ENCODE measurements at regions not wholly inside any gene's neighbourhood (a gene's known extent, or its start where the extent isn't known, plus 50 kb on each side); places are given as distances from the start of the nearest gene placed in this dataset.

- POLR2A ChIA-PET (ENCODE audit: partially characterized antibody) = no interaction called here
- TF ChIP-seq BRCA1 (IDR thresholded peaks at IDR 0.05; ENCODE audit: low read depth, low read length) = no peak
- Histone ChIP-seq H3K79me2 (ENCODE audit: control insufficient read depth in 1 of 2, insufficient read depth in 2 of 2, low read length in 2 of 2) (no peaks in the 10 kb centered on the region), H3K9ac (replicated peaks in 1 of 4; ENCODE audit: extremely low read depth in 1 of 4, low read depth in 3 of 4, low read length in 3 of 4) (no peak overlapping the region), H3K23ac (ENCODE audit: insufficient read length) (no peak overlapping the region), H4K91ac (replicated peaks; ENCODE audit: insufficient read length, low read length) (no peak overlapping the region), H3K4ac (replicated peaks; ENCODE audit: insufficient read length, low read depth, low read length) (no peak overlapping the region), H3K27ac (ENCODE audit: low read depth, low read length) (no peak overlapping the region), H3K27me3 (replicated peaks in 1 of 4; ENCODE audit: control insufficient read depth in 3 of 4, extremely low read depth in 1 of 4, insufficient read depth in 3 of 4, low read length in 3 of 4) (no peaks in the 10 kb centered on the region), H3K9me3 (ENCODE audit: insufficient read depth in 2 of 2, low read depth in 1 of 2, low read length in 1 of 2) (peaks cover 0 to 5% of the 10 kb centered on the region in 2 experiments; a peak in 2 of 4 replicates), H2AFZ (ENCODE audit: low read length) (no peak overlapping the region), H3K14ac (ENCODE audit: insufficient read length) (no peak overlapping the region), H4K8ac (ENCODE audit: extremely low read depth, insufficient read depth, low read length) (no peak overlapping the region), H3K36me3 (ENCODE audit: control insufficient read depth in 2 of 4, insufficient read depth in 4 of 4, low read length in 3 of 4) (no peaks in the 10 kb centered on the region), H2BK15ac (ENCODE audit: low read length) (no peak overlapping the region), H2BK5ac (ENCODE audit: low read depth, low read length) (no peak overlapping the region), H3K4me2 (ENCODE audit: insufficient read depth in 1 of 2, low read depth in 2 of 2, low read length in 2 of 2) (no peak overlapping the region), H2BK20ac (ENCODE audit: low read length) (no peak overlapping the region), H2BK12ac (ENCODE audit: low read depth, low read length) (no peak overlapping the region), H3K18ac (ENCODE audit: extremely low read depth, low read length) (no peak overlapping the region), H3K23me2 (ENCODE audit: low read depth, low read length) (no peaks in the 10 kb centered on the region), H4K20me1 (replicated peaks in 1 of 2; ENCODE audit: control insufficient read depth in 1 of 2, insufficient read depth in 2 of 2, low read length in 2 of 2) (no peaks in the 10 kb centered on the region), H3K4me1 (replicated peaks in 1 of 4; ENCODE audit: control insufficient read depth in 3 of 4, insufficient read depth in 4 of 4, low read length in 3 of 4) (no peaks in the 10 kb centered on the region), H2AK5ac (ENCODE audit: low read depth, low read length) (no peak overlapping the region), H3K4me3 (ENCODE audit: extremely low read depth in 1 of 4, insufficient read depth in 2 of 4, low read depth in 3 of 4, low read length in 4 of 4) (no peak overlapping the region), H3K79me1 (ENCODE audit: low read depth, low read length) (no peaks in the 10 kb centered on the region), H2BK120ac (replicated peaks; ENCODE audit: low read depth, low read length) (no peak overlapping the region), H4K5ac (ENCODE audit: insufficient read length, low read depth, low read length) (no peak overlapping the region), H3K56ac (replicated peaks; ENCODE audit: insufficient read length, low read depth, low read length) (no peak overlapping the region)
- FAIRE-seq = no peak
- DNase-seq (ENCODE audit: low read depth in 1 of 2, low spot score in 2 of 2) = no peak
- 85% methylated on average over 4 of the region's 4 CpGs; no CpG with 5 or more reads in 1 of the 2 experiments for WGBS, 2 experiments (ENCODE audit: extremely low coverage in 1 of 2, insufficient coverage in 1 of 2, insufficient read length in 1 of 2, insufficient replicate concordance in 2 of 2, low coverage in 1 of 2, low lambda C conversion rate in 2 of 2, missing lambda C conversion rate in 1 of 2)
- CTCF ChIA-PET (ENCODE audit: partially characterized antibody) = no interaction called here
Observed at GRCh38 chr13:100860866-100861265, 186.3 kb upstream of the TMTC4 start.
